ENCODE measurements at regions not wholly inside any gene's neighbourhood (a gene's known extent, or its start where the extent isn't known, plus 50 kb on each side); places are given as distances from the start of the nearest gene placed in this dataset.

- H3K4me1 Mint-ChIP-seq (ENCODE audit: low read depth) = no peaks in the 10 kb centered on the region
- no peak overlapping the region for H3K4me3 Mint-ChIP-seq
- peaks cover 6% of the 10 kb centered on the region for H3K9me3 Mint-ChIP-seq
- H3K27me3 Mint-ChIP-seq (ENCODE audit: insufficient read depth) = no peaks in the 10 kb centered on the region
- no peak for TF ChIP-seq CTCF (IDR thresholded peaks at IDR 0.05)
- H3K27ac Mint-ChIP-seq = no peak overlapping the region
- H3K36me3 Mint-ChIP-seq (ENCODE audit: low read depth) = no peaks in the 10 kb centered on the region
- DNase-seq = no peak
Observed at GRCh38 chr5:31079668-31080067, 113.8 kb upstream of the CDH6 start.

GRCh38 chr5:31078956-31079355, 114.5 kb upstream of the CDH6 start:
- Mint-ChIP-seq H3K9me3 (peaks cover 8% of the 10 kb centered on the region), H3K4me3 (no peak overlapping the region), H3K36me3 (ENCODE audit: low read depth) (no peaks in the 10 kb centered on the region), H3K27me3 (ENCODE audit: insufficient read depth) (no peaks in the 10 kb centered on the region), H3K4me1 (ENCODE audit: low read depth) (no peaks in the 10 kb centered on the region), H3K27ac (no peak overlapping the region)
- TF ChIP-seq CTCF (IDR thresholded peaks at IDR 0.05) = no peak
- DNase-seq = no peak

GRCh38 chr5:31075981-31076380, 117.5 kb upstream of the CDH6 start:
- Mint-ChIP-seq H3K27me3 (ENCODE audit: insufficient read depth) (no peaks in the 10 kb centered on the region; the same call in 1 of the 2 replicates), H3K4me1 (ENCODE audit: low read depth) (no peaks in the 10 kb centered on the region), H3K27ac (no peak overlapping the region), H3K4me3 (no peak overlapping the region), H3K9me3 (peaks cover 12% of the 10 kb centered on the region), H3K36me3 (ENCODE audit: low read depth) (no peaks in the 10 kb centered on the region)
- DNase-seq = no peak
- no peak for TF ChIP-seq CTCF (IDR thresholded peaks at IDR 0.05)

- Mint-ChIP-seq H3K27ac (no peak overlapping the region), H3K27me3 (ENCODE audit: insufficient read depth) (no peaks in the 10 kb centered on the region; the same call in 1 of the 2 replicates), H3K4me1 (ENCODE audit: low read depth) (no peaks in the 10 kb centered on the region; the same call in 1 of the 2 replicates), H3K9me3 (0 out of 2 replicates have a peak, but pooled peaks cover 4% of the 10 kb centered on the region), H3K36me3 (ENCODE audit: low read depth) (no peaks in the 10 kb centered on the region), H3K4me3 (no peak overlapping the region)
- no peak for DNase-seq
- no peak for TF ChIP-seq CTCF (IDR thresholded peaks at IDR 0.05)
Observed at GRCh38 chr5:31068287-31068686, 125.2 kb upstream of the CDH6 start.

GRCh38 chr5:31066655-31067328, 126.7 kb upstream of the CDH6 start:
- TF ChIP-seq CTCF (IDR thresholded peaks at IDR 0.05) = no peak
- no peak overlapping the region for H3K27ac Mint-ChIP-seq
- H3K27me3 Mint-ChIP-seq (ENCODE audit: insufficient read depth) = no peaks in the 10 kb centered on the region
- no peaks in the 10 kb centered on the region; the same call in 1 of the 2 replicates for H3K4me1 Mint-ChIP-seq (ENCODE audit: low read depth)
- H3K9me3 Mint-ChIP-seq = 0 out of 2 replicates have a peak, but pooled peaks cover under 1% of the 10 kb centered on the region
- no peaks in the 10 kb centered on the region for H3K36me3 Mint-ChIP-seq (ENCODE audit: low read depth)
- DNase-seq = no peak
- no peak overlapping the region for H3K4me3 Mint-ChIP-seq
